ENCODE measurements at regions not wholly inside any gene's neighbourhood (a gene's known extent, or its start where the extent isn't known, plus 50 kb on each side); places are given as distances from the start of the nearest gene placed in this dataset.

DNA sequence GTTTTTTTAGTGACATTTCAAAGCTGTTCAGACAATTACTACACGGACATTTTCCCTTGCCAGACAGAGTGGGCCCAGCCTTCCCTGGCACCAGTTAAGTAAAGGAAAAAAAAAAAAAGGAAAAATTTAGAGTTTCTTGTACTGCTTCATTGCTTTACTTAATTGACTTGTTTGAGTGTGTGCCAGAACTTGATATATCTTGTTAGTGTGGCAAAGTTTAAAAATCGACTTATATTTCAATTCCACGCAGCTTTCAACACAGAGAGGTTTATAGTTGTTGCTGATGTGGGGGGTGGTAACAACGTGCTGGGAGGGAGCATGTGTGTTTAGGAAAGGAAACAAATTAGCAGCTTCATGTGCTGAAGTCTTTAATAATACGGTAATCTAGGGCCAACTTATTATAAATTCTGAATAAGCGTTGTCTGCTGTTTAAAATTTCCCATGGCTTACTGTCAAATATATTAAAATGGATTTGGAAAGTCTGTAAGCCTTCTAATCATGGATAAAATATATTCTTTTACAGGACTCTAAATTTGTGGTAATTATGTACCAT, 1104.6 kb downstream of the SORCS3 start:
- Mint-ChIP-seq H3K27ac (no peak overlapping the region), H3K27me3 (ENCODE audit: low read depth) (peaks cover 5% of the 10 kb centered on the region), H3K4me1 (no peaks in the 10 kb centered on the region), H3K9me3 (no peaks in the 10 kb centered on the region), H3K36me3 (no peaks in the 10 kb centered on the region), H3K4me3 (no peak overlapping the region)
- no peak for TF ChIP-seq CTCF (IDR thresholded peaks at IDR 0.05; ENCODE audit: unreplicated experiment)
- DNase-seq (ENCODE audit: low spot score in 2 of 2, unreplicated experiment in 2 of 2), result no peak

- Mint-ChIP-seq H3K4me1 (no peaks in the 10 kb centered on the region), H3K36me3 (no peaks in the 10 kb centered on the region), H3K9me3 (no peaks in the 10 kb centered on the region), H3K4me3 (no peak overlapping the region), H3K27me3 (ENCODE audit: low read depth) (peaks cover 5% of the 10 kb centered on the region), H3K27ac (no peak overlapping the region)
- no peak for TF ChIP-seq CTCF (IDR thresholded peaks at IDR 0.05; ENCODE audit: unreplicated experiment)
- DNase-seq (ENCODE audit: low spot score in 2 of 2, unreplicated experiment in 2 of 2), result no peak
Measured at GRCh38 chr10:105743343-105744056, 1102.4 kb downstream of the SORCS3 start.

DNA sequence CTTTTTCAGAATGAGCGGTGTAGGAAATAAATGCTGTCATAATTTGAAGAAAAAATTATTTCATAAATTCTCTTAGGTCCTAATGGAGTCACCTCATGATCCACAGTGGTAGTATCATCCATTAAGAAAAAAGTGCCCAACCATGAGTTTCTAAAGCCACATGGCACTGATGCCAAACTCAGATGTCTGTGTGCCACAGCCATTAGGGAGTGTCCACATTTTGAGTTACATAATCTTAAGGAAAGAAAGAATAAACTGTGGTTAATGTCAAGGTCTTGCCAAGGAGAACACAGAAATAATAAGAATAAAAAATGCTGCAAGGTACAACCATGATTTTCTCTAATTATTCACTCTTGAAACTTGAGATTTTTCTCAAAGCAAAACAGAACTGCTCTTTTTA, 1101.8 kb downstream of the SORCS3 start:
- no peak for TF ChIP-seq CTCF (IDR thresholded peaks at IDR 0.05; ENCODE audit: unreplicated experiment)
- H3K4me1 Mint-ChIP-seq, result no peaks in the 10 kb centered on the region
- H3K36me3 Mint-ChIP-seq, result no peaks in the 10 kb centered on the region
- no peak for DNase-seq (ENCODE audit: low spot score in 2 of 2, unreplicated experiment in 2 of 2)
- no peak overlapping the region for H3K4me3 Mint-ChIP-seq
- peaks cover under 1% of the 10 kb centered on the region for H3K9me3 Mint-ChIP-seq
- H3K27ac Mint-ChIP-seq, result no peak overlapping the region
- H3K27me3 Mint-ChIP-seq (ENCODE audit: low read depth), result peaks cover 5% of the 10 kb centered on the region

DNA sequence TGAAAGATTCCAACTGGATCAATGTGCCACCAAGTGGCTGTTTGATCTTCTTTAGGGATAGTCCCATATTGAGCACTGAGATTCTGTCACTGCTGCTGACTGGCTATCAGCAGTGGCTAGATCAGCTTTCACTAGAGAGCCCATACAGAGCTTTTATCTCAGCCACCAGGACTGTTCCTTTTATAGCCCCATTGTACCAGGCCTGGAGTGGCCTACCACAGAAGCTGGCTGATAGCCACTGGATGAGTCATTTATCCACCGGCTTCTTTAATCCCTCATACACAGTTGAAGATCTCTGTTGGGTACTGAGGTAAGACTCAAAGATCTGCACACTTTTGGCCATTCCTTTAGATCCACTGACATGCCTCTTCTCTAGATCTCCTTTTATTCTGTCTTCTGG, 1101.1 kb downstream of the SORCS3 start:
- no peak overlapping the region for H3K27ac Mint-ChIP-seq
- no peaks in the 10 kb centered on the region for H3K4me1 Mint-ChIP-seq
- no peak for TF ChIP-seq CTCF (IDR thresholded peaks at IDR 0.05; ENCODE audit: unreplicated experiment)
- DNase-seq (ENCODE audit: low spot score in 2 of 2, unreplicated experiment in 2 of 2), result no peak
- peaks cover 4% of the 10 kb centered on the region for H3K9me3 Mint-ChIP-seq
- H3K4me3 Mint-ChIP-seq, result no peak overlapping the region
- peaks cover 3% of the 10 kb centered on the region for H3K27me3 Mint-ChIP-seq (ENCODE audit: low read depth)
- no peaks in the 10 kb centered on the region for H3K36me3 Mint-ChIP-seq

DNA sequence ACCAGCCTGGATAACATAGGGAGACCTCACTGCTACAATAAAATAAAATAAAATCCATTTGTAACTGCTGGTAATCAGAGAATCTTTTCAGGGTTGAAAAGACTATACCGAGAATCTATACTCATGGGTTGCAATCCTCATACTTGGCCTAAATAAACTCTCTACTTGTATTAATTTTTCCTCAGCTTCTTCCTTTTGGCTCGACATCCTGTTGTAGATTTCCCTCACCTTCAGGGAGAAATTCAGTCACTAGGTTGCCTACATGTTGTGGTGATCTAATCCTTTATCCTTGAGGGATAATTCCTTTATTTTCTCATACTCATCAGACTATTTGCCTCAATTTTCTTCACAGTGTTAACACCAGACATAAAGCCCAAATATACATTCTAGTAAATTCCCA, 1093.4 kb downstream of the SORCS3 start:
- DNase-seq (ENCODE audit: low spot score in 2 of 2, unreplicated experiment in 2 of 2), result no peak
- peaks cover 18% of the 10 kb centered on the region for H3K9me3 Mint-ChIP-seq
- H3K27me3 Mint-ChIP-seq (ENCODE audit: low read depth), result no peaks in the 10 kb centered on the region
- H3K36me3 Mint-ChIP-seq, result no peaks in the 10 kb centered on the region
- no peak overlapping the region for H3K4me3 Mint-ChIP-seq
- no peak overlapping the region for H3K27ac Mint-ChIP-seq
- H3K4me1 Mint-ChIP-seq, result no peaks in the 10 kb centered on the region
- no peak for TF ChIP-seq CTCF (IDR thresholded peaks at IDR 0.05; ENCODE audit: unreplicated experiment)

Measured in mesothelial cell of epicardium (in vitro differentiated cells).